Muscle of back (tissue), 3 donors: ENCODE measurements at regions not wholly inside any gene's neighbourhood (a gene's known extent, or its start where the extent isn't known, plus 50 kb on each side); places are given as distances from the start of the nearest gene placed in this dataset.
A peak's percentile ranks its signal among the peaks of the same experiment; 100 is the strongest.

Source experiments
- DNase-seq, 3 donors: peaks; one replicate each; pipeline versions ENCODE4 v3.0.0 to v3.0.0-alpha.2; 2013

DNA sequence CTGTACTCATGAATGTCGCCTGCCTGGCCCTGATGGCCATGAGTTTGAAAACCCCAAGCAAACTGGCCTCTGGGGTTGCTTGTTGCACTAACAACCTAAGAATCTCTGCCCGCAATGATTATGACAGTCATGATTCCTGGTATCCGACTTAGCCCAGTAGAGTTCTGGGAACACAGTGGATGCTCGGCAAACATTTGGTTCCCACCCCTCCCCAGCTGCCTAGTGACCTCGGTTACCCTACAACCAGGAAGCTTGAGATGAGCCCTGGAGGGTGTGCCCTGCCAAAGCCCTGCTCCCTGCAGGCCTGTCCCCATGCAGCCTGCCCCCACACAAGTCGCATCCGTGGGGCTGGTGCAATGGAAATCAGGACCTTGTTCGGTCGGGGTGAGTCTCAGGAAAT is 76.0 kb upstream of the ZBTB40 start:
- DNase-seq: no peak

DNA sequence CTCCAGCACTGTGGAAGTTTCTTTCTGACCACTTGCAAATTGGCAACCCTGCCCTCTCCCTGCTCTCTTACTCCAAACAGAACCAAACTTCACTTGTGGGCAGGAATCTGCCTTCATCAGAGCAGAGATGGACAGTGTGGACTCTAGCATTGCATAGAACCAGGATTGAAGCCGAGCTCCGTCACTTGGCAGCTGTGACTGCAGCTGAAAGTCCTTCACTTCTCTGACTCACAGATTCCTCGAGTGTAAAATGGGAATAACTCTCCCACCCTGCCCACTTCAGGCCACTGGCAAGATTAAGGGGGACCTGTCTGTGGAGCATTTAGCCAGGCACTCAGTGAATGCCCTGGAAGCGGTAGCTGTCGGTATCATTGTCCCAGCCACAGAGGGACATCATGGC is 75.7 kb upstream of the ZBTB40 start:
- DNase-seq: no peak

DNA sequence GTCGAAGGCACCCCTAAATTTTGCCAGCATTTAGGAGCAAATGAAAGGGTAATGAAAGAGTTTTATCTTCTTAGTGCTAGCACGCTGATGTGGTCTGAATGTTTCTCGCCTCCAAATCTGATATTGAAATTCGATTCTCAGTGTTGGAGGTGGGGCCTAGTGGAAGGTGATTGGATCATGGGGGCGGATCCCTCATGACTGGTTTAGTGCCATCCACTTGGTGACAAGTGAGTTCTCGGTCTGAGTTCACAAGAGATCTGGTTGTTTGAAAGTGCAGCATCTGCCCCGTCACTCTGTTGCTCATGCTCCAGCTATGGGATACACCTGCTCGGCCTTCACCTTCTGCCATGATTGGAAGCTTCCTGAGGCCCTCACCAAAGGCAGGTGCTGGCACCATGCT is 75.1 kb upstream of the ZBTB40 start:
- no peak for DNase-seq

DNA sequence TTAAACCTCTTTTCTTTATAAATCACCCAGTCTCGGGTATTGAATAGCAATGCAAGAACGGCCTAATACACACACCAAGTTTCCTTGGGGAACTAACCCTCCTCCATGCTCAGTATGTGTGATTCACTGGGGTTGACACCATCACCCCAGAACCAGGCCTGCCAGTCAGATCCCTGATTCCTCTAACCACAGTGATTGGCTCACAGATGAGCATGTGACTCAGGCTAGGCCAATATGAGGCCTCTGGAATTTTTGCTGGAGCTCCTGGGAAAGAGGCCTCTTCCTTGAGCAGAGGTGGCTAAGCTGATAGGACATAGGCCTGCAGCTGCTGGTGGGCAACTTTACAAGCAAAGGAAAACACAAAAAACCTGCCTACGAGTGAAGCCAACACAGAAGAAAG is 74.7 kb upstream of the ZBTB40 start:
- DNase-seq: no peak

DNA sequence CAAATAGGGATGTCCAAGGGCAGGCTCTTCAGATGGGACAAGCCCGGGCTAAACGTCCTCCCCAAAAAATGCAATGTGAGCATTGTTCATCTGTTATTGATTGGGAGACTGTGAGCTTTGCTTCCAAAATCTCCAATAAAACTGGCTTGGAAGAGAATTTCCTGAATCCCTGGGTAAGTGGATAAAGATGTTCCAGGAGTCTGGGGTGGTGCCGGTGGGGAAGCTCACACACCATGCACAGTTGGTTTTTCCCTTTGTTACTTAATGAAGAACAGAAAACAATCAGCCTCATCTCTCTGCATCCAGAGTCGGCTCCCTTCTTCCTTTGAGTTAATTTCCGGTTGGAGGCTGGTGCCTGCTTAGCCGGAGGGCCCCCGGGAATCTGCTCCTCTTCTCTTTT is 72.1 kb upstream of the ZBTB40 start:
- DNase-seq: peak in 2 of 3 donors; percentile 5 to 47

DNA sequence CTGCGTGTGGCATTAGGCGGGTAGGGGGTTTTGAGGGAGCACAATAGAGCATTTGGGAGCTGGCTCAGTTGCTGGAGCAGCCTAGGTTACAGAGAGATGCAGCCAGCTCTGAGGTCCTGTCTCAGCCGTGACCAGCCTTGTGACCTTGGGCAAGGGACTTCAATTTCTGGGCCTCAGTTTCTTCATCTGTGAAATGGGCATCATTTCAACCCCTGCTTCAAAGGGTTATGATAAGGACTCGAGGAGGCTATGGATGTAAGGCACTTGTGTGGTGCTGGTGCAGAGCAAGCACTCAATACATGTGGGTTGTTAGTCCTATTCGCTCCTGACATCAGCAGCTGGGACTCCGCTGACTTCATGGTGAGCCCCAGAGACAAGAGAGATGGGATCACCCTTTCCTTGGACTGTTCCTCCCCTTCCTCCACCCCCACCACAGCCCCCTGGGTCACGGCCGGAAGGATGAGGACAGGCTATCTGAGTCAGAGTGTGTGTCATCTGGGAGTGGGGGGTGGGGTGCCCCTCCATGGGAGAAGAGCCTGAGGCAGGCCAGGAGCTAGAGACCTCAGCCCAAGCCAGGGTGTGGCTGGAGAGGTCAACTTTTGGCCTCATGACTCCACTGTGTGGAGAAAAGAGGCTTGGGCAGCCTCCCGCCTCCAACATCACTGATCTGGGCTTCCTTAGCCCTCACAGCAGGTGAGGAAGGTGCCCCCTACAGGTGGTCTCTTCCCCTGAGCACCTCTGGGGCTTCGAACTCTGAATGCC is 71.4 kb upstream of the ZBTB40 start:
- DNase-seq: peak in 1 of 3 donors; percentile 39

DNA sequence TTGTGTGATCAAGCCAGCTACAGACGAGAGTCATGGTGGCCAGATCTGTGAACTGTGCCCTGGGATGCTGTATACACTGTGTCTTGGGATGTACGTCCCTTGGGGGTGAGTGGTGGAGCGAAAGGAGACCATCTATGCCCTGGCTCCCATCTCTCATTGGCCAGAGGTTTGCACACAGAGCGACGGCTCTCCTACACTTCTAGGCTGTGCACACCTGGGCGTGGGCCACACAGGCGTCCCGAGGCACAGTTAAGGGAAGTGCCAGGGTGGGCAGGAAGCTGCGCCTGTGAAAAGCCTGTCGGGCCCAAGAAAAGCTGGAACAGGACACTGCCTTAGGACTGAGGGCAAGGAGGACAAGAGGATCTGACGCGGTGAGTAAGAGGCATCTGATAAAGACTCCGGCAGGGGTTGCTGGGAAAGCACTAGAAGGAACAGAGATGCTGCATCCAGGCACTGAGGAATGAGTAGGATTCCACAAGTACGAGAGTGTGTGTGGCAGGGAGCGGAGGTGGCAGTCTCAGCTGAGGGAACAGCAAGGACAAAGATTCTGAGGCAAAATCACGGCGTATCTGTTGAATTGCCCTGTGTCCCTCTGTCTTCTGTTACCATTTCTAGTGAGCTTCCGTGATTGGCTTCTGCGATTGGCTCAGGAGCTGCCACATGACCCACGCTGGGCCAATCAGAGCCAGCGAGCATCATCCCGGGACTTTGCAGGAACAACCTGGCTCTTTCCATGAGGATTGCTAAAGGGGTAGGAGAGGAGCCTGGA is 67.9 kb upstream of the ZBTB40 start:
- no peak for DNase-seq

DNA sequence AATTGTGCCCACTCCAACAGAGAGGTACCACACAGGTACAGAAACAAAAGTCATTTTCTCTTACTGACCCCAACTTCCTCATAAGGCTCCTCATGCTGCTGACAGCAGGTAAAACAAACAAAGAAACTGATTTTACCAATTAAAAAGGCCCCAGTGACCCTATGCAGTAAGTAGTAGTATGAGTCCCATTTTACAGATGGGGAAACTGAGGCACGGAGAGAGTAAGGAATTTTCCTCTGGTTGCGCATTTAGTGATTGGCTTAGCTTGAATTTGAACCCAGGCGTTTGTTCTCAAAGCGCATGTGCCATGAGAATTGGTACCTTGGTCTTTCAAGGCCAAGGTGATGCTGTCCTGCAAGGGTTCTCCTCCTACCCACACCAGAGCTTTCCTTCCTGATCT is 66.1 kb upstream of the ZBTB40 start:
- DNase-seq: no peak

DNA sequence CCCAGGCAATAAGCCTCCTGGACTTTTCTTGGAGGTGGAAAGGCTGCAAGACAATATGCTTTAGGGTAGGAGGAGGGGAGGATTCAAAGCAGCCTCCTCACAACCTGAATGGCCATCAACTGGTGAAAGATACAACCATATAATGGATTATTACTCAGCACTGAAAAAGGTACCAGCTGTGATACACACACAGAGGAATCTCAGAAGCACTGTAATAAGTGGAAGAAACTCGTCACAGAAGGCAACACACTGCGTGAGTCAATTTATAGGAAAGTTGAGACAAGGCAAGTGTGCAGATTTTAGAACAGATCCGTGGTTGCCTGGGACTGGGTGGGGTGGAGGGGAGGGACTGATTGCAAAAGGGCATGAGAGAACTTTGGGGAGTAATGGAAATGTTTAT is 64.9 kb upstream of the ZBTB40 start:
- DNase-seq: no peak

DNA sequence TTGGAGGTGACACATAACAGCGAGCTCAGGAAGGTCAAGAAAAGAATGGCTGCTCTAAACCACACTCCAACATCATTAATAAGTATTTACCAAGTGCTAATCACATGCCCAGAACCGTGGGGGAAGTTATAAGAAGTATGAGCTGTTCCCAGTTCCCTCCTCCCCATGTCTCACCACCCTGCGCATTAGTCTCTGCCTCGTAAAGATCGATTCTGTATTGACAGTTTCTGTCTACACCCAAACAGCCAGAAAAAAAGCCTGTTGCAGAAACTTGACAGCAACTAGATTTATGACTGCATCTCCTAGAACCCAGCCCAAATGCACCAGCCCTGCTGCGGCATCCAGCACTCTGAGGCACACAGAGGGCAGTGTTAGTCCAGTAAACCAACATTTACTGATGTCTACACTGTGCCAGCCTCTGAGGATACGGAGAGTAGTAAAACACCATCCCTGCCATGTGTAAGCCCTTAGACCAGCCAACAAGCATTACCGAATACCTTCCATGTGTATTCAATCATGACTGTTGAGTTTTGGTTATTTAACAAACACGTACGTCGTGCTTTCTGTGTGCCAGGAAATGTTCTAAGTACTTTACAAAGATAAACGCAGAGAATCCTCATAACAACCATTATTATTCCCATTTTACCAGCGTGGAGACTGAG is 63.6 kb upstream of the ZBTB40 start:
- DNase-seq: peak in 2 of 3 donors; percentile 22 to 41

DNA sequence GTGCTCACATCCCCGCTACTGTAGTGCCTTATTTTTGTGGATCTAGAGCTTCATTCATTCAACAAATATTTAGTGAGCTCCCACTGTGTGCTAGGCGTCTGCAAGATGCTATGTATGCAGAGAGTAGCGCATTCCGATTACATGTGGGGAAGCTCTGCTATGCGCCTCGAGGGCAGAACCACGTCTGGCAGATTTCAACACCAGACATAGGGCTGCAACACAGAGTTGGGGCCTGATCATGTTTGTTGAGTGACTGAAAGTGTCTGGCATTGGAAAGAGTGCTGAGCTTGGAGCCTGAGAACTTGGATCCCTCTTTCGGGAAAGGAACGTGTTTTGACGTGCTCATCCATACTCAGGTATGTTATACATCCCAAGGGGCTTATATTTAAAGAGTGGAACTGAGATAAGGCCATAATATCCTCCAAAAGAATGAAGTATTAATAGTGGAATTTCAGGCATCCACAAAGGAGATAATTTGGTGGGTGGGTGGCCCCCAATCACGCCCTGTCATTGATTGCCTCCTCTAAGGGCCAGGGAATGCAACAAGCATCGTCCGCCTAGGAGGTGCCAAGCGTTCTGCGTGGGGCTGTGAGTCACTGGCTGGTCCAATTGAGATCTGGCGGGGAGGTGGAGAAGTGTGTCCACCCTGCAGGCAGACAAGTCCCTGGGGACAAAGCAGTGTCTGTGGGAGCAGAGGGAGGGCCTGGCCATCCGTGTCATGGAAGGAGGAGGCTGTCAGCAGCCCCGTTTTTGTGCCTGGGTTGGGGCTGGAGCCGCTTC is 62.8 kb upstream of the ZBTB40 start:
- peak in 2 of 3 donors; percentile 22 to 52 for DNase-seq

DNA sequence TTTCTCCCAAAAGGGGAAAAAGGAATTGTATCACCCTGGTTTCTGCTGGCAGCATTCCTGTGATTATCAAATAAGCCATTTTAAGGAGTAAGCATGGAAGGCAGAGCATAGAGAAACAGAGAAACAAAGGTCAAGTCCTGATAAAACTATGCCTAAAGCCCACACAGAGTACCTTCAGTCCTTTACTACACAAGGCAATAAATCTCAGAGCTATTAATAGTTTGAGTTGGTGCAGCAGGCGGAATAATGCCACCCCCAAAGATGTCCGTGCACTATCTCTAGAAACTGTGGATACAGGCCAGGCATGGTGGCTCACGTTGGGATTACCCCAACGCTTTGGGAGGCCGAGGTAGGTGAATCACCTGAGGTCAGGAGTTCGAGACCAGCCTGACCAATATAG is 58.1 kb upstream of the ZBTB40 start:
- no peak for DNase-seq

DNA sequence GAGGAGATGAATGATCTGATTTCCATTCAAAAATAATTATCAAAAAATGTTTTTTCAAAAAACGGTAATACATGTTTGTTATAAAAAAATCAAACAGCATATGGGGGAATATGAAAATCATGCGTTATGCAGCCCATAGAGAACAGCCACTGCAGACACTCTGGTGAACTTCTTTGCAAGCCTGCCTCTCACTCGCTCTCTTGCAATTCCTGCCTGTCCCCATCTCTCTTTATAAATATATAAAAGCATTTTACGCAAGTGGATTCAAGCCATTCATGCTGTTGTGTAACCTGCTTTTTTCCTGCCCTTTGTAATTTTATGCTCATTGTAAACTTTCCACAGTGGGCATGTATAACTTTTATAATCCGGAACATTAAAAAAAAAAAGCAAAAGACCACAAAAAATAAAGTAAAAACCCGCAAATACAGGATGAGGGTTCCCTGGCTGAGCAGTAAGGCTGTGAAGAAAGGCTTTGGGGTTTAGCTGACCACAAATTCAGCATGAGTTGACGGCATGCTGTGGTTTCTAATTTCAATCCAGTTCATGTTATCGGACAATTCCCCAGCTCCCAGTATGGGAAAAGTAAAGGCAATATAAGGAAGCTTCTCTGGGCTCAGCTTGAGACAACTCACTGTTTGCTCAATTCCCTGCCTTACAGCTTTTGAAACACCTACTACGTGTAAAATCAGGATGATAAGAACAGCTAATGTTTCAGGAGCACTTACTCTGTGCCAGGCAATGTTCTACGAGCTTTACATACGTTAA is 52.8 kb upstream of the ZBTB40 start:
- DNase-seq: peak in 1 of 3 donors; percentile 18

DNA sequence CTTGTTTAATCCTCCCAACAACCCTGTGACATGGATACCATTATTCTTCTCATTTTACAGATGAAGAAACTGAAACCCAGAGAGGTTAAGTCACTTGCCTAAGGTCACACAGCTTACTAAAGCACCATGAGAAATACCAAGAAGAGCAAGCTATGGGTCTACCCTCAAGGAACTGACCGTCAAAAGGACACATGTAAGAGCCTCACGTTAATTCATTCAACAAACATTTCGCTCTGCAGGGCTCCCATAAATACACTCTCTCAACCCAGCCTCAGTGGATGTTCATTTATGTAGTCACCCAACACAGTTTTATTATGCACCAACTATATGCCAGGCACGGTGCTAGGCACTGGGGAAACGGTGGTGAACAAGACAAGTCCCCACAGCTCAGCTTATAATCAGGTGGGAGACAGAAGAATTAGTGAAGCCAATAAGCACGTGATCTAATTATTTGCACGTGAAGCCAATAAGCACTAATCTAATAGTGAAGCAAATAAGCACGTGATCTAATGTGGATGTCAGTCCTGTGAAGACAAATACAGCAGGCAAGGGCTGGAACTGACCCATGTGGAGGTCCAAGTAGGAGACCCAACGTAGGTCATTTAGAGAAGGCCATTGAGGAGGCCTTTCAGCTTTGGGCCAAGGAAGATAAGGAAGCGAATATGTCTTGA is 52.1 kb upstream of the ZBTB40 start:
- no peak for DNase-seq
